ENCODE measurements at regions not wholly inside any gene's neighbourhood (a gene's known extent, or its start where the extent isn't known, plus 50 kb on each side); places are given as distances from the start of the nearest gene placed in this dataset.

- no peak overlapping the region for H2AFZ ChIP-seq (ENCODE audit: low read depth, low read length, poor library complexity, severe bottlenecking)
- H4K20me1 ChIP-seq (ENCODE audit: insufficient read depth), result no peaks in the 10 kb centered on the region
- no peak overlapping the region for H3K27ac ChIP-seq (ENCODE audit: low read depth, low read length)
- H3K36me3 ChIP-seq (ENCODE audit: control insufficient read depth in 1 of 2, insufficient read depth in 2 of 2, low read length in 2 of 2), result no peaks in the 10 kb centered on the region
- H3K27me3 ChIP-seq (ENCODE audit: insufficient read depth, low read length), result no peaks in the 10 kb centered on the region
- no peak overlapping the region for H3K9ac ChIP-seq (ENCODE audit: low read length)
- H3K4me3 ChIP-seq (replicated peaks in 1 of 2; ENCODE audit: low read depth in 1 of 2, low read length in 2 of 2), result no peak overlapping the region
- no peaks in the 10 kb centered on the region for H3K79me2 ChIP-seq (ENCODE audit: insufficient read depth, low read length)
- ChIA-PET POLR2A (no interaction called here), RAD21 (ENCODE audit: low non-redundant PET in 1 of 2, low total read pairs in 2 of 2, uncharacterized antibody in 2 of 2, unreplicated experiment in 2 of 2) (no interaction called here), CTCF (no interaction called here)
- BruUV-seq (replicated peaks), result no TSS peak
- H3K9me2 ChIP-seq (ENCODE audit: insufficient read depth), result no peaks in the 10 kb centered on the region
- H3K4me1 ChIP-seq (ENCODE audit: control insufficient read depth in 1 of 2, insufficient read depth in 2 of 2, low read length in 2 of 2), result no peaks in the 10 kb centered on the region
- no peak for ATAC-seq
- H3K9me3 ChIP-seq (ENCODE audit: control insufficient read depth in 1 of 2, insufficient read depth in 1 of 2, low read depth in 1 of 2, low read length in 2 of 2), result peaks cover 0 to 6% of the 10 kb centered on the region in 2 experiments; a peak in 1 of 4 replicates
- intact Hi-C loops (cut with micrococcal nuclease), result no loop called here
- DNase-seq (ENCODE audit: low read depth, low spot score), result no peak
- no peak overlapping the region for H3K4me2 ChIP-seq (ENCODE audit: low read length)
- no peak for TF ChIP-seq MAX (IDR thresholded peaks at IDR 0.05)
- TF ChIP-seq YY1 (IDR thresholded peaks at IDR 0.05; ENCODE audit: extremely low read depth, insufficient replicate concordance, low read depth, low read length), result no peak
- no peak for TF ChIP-seq TCF7L2 (IDR thresholded peaks at IDR 0.05; ENCODE audit: borderline replicate concordance, extremely low read depth, insufficient read depth, insufficient read length)
- no peak for TF ChIP-seq ELF1 (IDR thresholded peaks at IDR 0.05; ENCODE audit: borderline replicate concordance, low read depth)
- TF ChIP-seq SP1 (IDR thresholded peaks at IDR 0.05; ENCODE audit: low read depth), result no peak
- no peak for TF ChIP-seq EZH2phosphoT487 (IDR thresholded peaks at IDR 0.05; ENCODE audit: borderline replicate concordance)
- TF ChIP-seq RAD21 (IDR thresholded peaks at IDR 0.05; ENCODE audit: low read depth), result no peak
- TF ChIP-seq SRF (IDR thresholded peaks at IDR 0.05; ENCODE audit: low read depth), result no peak
- no peak for TF ChIP-seq POLR2AphosphoS5 (IDR thresholded peaks at IDR 0.05; ENCODE audit: low read depth, low read length)
- TF ChIP-seq, protein P1, sequence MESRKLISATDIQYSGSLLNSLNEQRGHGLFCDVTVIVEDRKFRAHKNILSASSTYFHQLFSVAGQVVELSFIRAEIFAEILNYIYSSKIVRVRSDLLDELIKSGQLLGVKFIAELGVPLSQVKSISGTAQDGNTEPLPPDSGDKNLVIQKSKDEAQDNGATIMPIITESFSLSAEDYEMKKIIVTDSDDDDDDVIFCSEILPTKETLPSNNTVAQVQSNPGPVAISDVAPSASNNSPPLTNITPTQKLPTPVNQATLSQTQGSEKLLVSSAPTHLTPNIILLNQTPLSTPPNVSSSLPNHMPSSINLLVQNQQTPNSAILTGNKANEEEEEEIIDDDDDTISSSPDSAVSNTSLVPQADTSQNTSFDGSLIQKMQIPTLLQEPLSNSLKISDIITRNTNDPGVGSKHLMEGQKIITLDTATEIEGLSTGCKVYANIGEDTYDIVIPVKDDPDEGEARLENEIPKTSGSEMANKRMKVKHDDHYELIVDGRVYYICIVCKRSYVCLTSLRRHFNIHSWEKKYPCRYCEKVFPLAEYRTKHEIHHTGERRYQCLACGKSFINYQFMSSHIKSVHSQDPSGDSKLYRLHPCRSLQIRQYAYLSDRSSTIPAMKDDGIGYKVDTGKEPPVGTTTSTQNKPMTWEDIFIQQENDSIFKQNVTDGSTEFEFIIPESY (IDR thresholded peaks at IDR 0.05; ENCODE audit: extremely low read depth, insufficient replicate concordance, low read length), result no peak
- TF ChIP-seq, protein P2, sequence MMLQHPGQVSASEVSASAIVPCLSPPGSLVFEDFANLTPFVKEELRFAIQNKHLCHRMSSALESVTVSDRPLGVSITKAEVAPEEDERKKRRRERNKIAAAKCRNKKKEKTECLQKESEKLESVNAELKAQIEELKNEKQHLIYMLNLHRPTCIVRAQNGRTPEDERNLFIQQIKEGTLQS (IDR thresholded peaks at IDR 0.05), result no peak
- no peak for TF ChIP-seq JUND (IDR thresholded peaks at IDR 0.05)
These were observed 942.3 kb downstream of the QKI start for GRCh38 chr6:164356814-164357213.
